GM21529 (cell line): ENCODE measurements at regions not wholly inside any gene's neighbourhood (a gene's known extent, or its start where the extent isn't known, plus 50 kb on each side); places are given as distances from the start of the nearest gene placed in this dataset.
"Not testable (repeated sequence)": the region's sequence is repeated elsewhere in the genome, so short reads cannot be mapped to it uniquely, and the experiment has no call there.

ENCODE experiments used
- ATAC-seq: cut with Tn5 transposase; IDR thresholded peaks from one replicate; pipeline ENCODE4 v1.9.1; 2021; ENCODE audit not compliant: unreplicated experiment

DNA sequence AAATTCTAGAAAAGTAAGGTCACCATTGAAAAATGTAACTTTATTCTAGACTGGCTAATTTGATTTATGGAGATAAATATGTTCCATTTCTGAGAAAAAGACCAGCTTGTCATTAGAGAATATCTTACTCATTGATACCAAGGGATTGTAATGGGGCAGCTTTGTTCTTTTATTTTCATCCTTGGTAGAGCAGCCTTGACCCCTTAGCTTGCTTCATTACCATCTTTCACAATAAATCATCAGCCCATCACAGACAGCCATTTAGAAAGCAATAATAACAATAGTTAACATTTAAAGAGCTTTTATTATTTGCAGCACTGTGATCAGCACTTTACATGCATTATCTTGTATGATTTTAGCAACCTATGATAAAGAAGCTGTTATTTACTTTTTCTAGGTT is 253.6 kb downstream of the C3orf38 start:
- no peak for ATAC-seq

DNA sequence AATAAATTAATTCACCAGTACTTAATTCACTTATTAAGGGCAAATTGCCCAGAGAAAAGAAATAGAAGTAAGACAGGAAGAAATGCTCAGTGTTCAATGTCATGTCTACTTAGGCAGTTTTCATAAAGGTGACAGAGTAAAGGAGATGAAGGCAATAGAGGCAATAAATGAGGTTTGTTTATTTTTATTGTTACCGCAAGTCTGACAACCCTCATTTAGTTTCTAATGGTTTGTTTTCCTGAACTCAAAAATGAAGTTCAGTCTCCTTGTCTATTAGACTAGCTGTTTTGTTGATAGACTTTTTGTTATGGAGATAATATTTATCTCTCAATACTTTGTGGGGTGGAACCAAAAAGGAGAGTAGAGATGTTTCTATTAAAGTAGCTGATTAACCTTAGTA is 258.3 kb downstream of the C3orf38 start:
- no peak for ATAC-seq

DNA sequence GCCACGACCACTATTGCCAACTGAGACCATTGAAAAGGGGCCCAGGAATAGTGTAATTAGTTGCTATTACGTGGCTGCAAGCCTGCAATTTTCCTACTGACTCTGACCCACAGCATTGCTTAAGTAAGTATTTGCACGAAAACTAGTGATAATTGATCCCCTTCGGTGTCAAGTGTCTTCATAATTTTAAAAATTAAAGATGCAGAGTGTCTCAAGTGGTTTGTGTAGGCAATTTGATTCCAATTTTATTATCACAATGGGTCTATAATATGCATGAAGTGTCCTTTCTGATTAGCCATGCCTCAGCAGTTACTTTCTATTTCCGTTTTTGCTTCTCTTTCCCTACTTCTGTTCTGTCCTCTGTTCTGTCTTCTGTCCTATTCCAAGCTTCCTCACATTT is 259.2 kb downstream of the C3orf38 start:
- ATAC-seq: no peak

GRCh38 chr3:88410259-88410658 is 260.5 kb downstream of the C3orf38 start:
- ATAC-seq: no peak

GRCh38 chr3:88412346-88412745 is 262.6 kb downstream of the C3orf38 start:
- no peak for ATAC-seq

GRCh38 chr3:88416436-88416835 is 266.7 kb downstream of the C3orf38 start:
- no peak for ATAC-seq

- no peak for ATAC-seq
These were observed 268.5 kb downstream of the C3orf38 start for GRCh38 chr3:88418219-88418618.

- peak; percentile 98 for ATAC-seq
These were observed 283.8 kb downstream of the C3orf38 start for GRCh38 chr3:88433568-88433967.

DNA sequence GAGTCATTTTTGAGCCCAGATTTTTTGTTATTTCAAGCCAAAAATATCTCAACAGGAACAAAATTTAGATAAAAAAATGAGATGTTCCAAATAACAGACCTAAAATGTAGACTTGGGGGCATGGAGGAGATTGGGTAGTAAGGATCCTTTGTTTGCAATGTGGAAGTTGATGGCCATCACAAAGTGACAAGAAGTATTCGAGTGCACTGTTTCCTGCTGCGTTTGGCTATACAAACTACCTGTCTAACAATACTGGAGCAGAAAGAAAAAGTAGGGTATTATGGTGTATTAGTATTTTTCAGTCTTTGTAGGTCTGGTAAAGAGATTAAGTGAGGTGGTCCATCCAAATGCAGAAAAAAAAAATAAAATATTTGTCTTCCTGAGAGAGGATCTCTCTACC is 284.2 kb downstream of the C3orf38 start:
- peak; percentile 39 for ATAC-seq

DNA sequence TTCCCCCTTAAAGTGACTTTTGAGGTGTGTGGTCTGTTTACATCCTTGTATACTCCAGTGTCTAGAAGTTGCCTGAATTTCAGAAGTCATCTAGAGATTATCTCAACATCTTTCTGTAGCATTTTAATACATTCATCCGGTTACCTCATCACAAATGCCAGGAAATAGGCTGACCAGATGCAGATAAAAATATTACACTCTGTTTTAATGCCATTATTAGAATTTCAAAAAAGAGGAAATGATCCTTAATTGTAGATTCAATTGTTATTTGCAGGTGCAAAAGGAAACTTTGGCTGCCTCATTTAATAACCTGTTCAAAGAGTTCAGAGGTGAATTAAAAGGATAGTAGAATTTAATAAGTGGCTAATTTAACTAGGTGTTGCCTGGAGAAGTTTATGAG is 290.9 kb downstream of the C3orf38 start:
- peak; percentile 58 for ATAC-seq

- ATAC-seq: no peak
These were observed 293.3 kb downstream of the C3orf38 start for GRCh38 chr3:88443066-88443465.

- ATAC-seq: no peak
These were observed 294.5 kb downstream of the C3orf38 start for GRCh38 chr3:88444251-88444650.

GRCh38 chr3:88452228-88452627 is 302.5 kb downstream of the C3orf38 start:
- ATAC-seq: no peak

- no peak for ATAC-seq
These were observed 310.6 kb downstream of the C3orf38 start for GRCh38 chr3:88460369-88460768.

- no peak for ATAC-seq
These were observed 312.5 kb downstream of the C3orf38 start for GRCh38 chr3:88462230-88462629.

- ATAC-seq: no peak
These were observed 317.4 kb downstream of the C3orf38 start for GRCh38 chr3:88467191-88467590.

DNA sequence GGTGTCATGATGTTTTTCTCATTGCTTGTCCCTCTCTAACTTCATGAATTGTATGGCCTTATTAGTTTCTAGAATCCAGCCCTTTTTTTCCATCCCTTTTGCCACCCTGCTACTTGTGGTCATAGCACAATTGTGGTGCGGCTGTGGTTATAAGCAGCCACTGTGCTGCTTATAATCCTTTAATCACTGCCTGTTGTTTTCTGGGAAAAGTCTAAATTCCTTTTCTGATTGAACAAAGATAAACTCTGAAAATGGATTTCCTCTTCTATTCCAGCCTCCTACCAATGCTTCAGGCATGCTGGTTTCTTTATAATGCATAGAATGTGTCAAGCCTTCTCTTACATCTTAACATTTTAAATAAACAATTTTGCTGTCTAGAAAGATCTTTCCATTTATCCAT is 319.5 kb downstream of the C3orf38 start:
- ATAC-seq: no peak

- ATAC-seq: no peak
These were observed 328.7 kb downstream of the C3orf38 start for GRCh38 chr3:88478460-88478859.

DNA sequence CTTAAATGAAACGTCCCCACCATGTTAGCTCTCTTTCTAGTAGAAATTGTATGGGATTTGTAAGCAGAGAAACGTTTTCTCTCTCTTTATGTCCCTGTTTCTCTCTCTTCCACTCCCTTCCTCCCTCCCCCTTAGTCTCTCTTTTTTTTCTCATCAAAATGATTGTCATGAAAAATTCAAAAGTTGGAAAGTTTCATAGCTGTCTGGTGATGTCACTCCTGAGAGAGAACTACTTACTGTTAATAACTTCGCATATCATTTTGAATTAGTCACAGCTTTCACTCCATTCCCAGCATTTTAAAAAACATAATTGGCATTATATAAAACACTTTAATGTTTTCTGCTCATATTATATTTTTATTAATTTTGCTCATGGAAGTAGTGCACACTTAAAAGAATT is 331.1 kb downstream of the C3orf38 start:
- ATAC-seq: no peak

DNA sequence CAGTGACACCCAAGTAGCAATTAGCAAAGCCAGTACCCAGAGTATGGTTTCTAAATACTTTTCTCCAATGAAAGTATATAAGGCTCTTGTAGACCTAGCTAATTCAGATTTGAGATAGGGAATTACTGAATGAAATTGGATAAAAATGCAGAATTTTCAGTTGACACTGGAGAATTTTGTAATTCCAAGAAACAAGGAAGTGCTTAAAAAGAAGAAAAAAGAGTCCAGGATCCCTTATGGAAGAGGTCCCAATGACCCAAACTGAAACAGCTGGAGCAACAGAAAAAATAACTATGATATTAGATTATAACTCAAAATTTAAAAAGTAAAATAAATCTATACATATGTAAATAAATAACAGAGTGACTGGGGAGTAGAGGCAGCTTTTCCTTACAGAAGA is 335.2 kb downstream of the C3orf38 start:
- ATAC-seq: no peak

DNA sequence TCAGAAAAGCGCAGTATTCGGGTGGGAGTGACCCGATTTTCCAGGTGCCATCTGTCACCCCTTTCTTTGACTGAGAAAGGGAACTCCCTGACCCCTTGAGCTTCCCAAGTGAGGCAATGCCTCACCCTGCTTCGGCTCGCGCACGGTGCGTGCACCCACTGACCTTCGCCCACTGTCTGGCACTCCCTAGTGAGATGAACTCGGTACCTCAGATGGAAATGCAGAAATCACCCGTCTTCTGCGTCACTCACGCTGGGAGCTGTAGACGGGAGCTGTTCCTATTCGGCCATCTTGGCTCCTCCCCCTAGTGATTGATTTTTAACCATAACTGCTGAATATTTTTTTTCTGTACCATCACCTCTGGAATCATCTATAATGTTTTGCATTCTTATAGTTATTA is 359.1 kb downstream of the C3orf38 start:
- ATAC-seq: not testable (repeated sequence)

DNA sequence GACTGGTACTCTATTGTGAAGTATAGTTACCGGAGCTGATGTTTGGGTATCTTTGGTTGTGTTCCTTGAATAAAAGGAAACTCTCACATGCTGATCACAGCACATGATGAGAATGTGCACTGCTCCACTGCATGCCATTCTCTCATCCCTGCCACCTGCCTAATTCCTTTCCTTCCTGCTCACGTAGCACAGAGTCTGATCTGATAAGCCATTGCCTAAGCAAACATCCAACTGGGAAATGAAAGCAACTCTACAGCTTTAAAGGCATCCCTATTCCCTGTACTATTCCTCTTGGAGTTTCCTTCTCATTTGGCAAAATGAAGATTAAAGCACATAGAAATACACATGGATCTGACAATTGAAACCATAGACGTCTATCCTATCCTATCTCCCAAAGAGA is 359.8 kb downstream of the C3orf38 start:
- ATAC-seq: no peak

DNA sequence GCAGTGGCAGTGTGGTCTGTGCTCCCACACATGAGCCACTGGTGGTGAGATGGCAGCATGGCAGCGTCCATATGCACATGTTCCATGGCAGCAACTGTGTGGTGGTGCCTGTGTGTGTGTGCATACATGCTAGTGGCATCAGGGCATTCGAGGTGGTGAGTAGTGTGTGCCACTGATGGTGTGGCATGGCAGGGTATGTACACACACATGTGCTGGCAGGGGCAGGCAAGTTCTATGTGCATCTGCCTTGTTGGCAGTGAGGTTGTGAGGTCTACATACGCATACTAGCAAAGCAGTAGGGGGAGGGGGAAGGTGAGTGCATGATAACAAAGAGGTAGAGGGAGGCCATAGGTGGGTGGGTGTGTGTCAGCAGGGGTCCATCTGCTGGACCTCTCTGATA is 378.7 kb downstream of the C3orf38 start:
- ATAC-seq: no peak

DNA sequence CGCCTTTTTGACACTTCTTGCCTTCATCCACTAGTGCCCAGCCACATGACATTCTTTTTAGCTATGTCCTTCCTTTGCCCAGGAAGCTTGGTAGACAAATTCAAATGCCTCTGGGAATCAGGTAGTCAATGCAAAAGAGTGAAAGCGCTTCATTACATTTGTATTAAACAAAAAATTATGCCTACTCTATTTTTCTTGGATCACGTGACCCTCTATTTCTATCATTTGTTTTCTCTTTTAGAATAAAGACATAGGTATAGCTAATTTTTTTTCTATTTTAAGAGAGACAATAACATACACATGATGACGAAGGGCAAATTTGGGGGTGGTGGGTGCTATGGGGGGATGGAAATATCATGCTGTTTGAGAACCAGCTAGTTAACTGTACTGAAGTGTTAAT is 384.8 kb downstream of the C3orf38 start:
- ATAC-seq: no peak
